GM18870 (cell line): ENCODE measurements at regions not wholly inside any gene's neighbourhood (a gene's known extent, or its start where the extent isn't known, plus 50 kb on each side); places are given as distances from the start of the nearest gene placed in this dataset.
"Not testable (repeated sequence)": the region's sequence is repeated elsewhere in the genome, so short reads cannot be mapped to it uniquely, and the experiment has no call there.

Experiments
- ATAC-seq: cut with Tn5 transposase; IDR thresholded peaks from one replicate; pipeline ENCODE4 v1.9.1; 2021; ENCODE audit warnings: moderate library complexity; ENCODE audit not compliant: unreplicated experiment

GRCh38 chr13:75180805-75181455 lies 301.0 kb downstream of the TBC1D4 start:
- ATAC-seq: no peak

GRCh38 chr13:75178436-75178835 lies 303.5 kb downstream of the TBC1D4 start:
- ATAC-seq: no peak

DNA sequence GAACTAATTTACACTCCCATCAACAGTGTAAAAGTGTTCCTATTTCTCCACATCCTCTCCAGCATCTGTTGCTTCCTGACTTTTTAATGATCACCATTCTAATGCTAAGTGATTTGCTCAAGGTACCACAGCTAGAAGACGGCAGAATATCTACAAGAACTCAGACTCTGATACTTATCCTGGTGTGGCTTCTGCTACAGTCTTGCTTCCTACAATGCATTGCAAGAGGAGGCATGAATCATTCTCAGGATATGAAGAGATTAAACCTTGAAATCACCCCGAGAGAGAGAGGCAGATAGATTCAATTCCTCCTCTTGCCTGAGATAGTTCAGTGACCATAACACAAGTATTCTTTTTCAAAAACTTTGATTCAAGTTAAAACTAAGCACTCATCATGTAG lies 306.4 kb downstream of the TBC1D4 start:
- ATAC-seq: no peak

- not testable (repeated sequence) for ATAC-seq
Measured at GRCh38 chr13:75175097-75175496, 306.9 kb downstream of the TBC1D4 start.

- no peak for ATAC-seq
Measured at GRCh38 chr13:75174481-75174880, 307.5 kb downstream of the TBC1D4 start.

- no peak for ATAC-seq
Measured at GRCh38 chr13:75173457-75174356, 308.3 kb downstream of the TBC1D4 start.

GRCh38 chr13:75170311-75170710 lies 311.7 kb downstream of the TBC1D4 start:
- no peak for ATAC-seq

DNA sequence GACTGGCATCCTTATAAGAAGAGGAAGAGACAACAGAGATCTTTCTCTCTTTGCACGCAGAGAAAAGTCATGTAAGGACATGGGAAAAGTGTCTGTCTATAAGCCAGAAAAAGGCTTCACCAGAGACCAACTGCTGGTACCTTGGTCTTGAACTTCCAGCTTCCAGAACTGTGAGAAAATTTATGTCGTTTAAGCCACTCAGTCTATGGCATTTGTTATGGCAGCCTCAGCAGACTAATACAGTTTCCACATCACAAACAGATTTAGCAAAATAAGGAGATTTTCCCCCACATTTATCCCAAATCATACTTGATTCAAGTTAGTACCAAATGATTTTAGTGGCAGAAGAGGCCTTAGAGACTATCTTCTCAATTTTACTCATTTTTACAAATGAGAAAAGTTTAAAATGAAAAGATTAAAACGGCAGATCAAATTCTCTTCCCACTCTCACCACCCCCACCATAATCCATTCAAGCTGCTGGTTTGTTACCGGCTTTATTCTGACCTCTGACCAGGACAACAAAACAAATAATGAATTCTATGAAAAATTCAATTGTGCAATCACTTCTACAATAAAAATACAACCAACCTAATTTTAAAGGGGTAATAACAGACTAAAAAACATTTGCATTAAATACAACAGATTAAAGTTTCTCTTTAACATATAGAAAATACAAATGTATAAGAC lies 316.3 kb downstream of the TBC1D4 start:
- no peak for ATAC-seq

GRCh38 chr13:75161804-75162203 lies 320.2 kb downstream of the TBC1D4 start:
- ATAC-seq: no peak

GRCh38 chr13:75160984-75161383 lies 321.0 kb downstream of the TBC1D4 start:
- ATAC-seq: no peak

- ATAC-seq: no peak
Measured at GRCh38 chr13:75154331-75154730, 327.6 kb downstream of the TBC1D4 start.

DNA sequence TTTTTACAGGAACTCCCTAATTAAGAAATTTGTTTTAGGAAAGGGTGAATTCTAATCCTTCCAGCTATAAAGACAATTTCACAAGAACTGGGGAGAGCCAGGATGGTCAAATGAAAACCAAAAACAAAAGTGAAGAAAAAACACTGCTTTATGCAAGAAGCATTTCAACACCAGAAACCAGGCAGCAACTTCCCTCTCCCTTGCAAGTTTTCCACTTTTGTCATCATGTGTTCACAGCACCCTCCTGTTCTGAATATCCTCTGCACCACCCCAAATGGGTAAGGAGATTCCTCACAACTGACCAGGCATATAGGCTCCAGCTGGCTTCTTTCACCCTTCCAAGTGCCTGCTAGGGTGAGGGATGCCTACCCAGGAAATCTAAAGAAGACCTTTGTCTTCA lies 328.1 kb downstream of the TBC1D4 start:
- no peak for ATAC-seq

DNA sequence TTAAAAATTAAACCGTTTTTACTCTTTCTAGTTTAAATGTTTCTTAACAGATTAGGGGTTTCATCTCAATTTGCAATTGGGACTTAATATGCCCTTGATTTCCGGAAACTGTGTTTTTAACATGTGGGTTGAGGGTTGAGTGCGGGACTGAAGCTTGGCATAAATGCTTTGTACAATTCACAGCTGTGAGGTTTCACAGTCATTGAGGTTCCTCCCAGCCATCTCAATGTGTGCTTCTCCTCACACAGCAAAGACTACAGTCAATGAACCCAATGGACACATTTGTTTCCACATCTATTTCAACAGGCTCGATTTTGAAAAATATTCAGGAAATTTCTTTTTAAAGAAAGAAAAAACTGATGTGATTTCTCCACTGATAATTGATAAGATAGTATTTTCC lies 328.6 kb downstream of the TBC1D4 start:
- ATAC-seq: no peak

- no peak for ATAC-seq
Measured at GRCh38 chr13:75151081-75151643, 330.8 kb downstream of the TBC1D4 start.

DNA sequence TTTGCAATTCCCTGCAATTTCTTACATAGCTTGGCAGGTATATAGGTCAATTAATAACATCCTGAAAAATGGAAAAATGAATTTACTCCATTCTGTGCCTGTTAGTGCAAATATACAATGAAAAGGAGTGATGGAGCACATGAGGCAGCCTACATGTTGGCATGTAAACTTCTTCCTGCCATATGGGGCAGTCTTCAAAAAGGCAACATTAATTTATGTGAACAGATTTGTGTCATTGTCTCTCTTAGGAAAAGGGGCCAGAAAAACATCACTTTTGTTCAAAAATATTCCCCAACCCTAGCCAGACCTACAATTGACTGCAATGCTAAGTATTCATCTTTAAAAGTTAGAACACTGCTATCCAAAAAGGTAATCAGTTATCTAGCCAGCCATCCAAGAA lies 332.2 kb downstream of the TBC1D4 start:
- no peak for ATAC-seq

DNA sequence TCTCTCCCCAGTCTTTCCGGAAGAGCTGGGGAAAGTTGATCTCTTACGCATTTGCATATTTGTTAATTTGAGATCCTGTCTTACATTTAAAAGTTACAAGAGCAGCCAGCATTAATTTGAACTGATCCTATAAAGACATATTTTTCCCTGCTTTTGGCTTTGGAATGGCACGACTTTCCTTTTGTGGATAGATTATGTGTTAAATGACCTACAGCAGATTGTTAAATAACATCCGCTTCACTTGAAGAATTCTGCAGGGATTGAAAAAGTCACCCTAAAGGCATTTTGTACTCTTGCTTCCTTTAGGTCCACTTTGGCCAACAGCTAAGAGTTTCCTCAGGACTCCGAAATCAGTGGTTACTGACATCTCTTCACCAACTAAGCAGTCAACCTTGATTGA lies 334.0 kb downstream of the TBC1D4 start:
- ATAC-seq: no peak

GRCh38 chr13:75146436-75146835 lies 335.5 kb downstream of the TBC1D4 start:
- ATAC-seq: no peak

DNA sequence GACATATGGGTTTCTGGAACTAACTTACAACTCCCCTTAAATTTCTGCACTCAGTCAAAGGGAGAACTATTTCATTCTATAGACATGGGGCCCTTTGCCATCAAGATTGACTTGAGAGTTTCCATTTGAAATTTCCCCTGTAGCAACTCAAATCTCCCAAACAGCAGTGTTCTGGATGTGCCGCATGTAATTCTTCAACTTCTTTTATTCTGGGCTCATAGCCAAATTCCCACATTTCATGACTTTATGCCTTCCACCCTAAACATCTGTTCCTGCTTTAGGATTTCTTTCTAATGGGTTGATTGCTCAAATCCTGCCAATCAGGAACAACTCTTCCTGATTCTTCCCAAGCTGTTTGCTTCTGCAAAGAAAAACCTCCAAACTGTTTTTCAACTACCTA lies 336.0 kb downstream of the TBC1D4 start:
- no peak for ATAC-seq

- no peak for ATAC-seq
Measured at GRCh38 chr13:75139291-75139690, 342.7 kb downstream of the TBC1D4 start.

- ATAC-seq: no peak
Measured at GRCh38 chr13:75137911-75138571, 343.9 kb downstream of the TBC1D4 start.

- ATAC-seq: no peak
Measured at GRCh38 chr13:75136151-75136550, 345.8 kb downstream of the TBC1D4 start.
